ENCODE measurements at regions not wholly inside any gene's neighbourhood (a gene's known extent, or its start where the extent isn't known, plus 50 kb on each side); places are given as distances from the start of the nearest gene placed in this dataset.

DNA sequence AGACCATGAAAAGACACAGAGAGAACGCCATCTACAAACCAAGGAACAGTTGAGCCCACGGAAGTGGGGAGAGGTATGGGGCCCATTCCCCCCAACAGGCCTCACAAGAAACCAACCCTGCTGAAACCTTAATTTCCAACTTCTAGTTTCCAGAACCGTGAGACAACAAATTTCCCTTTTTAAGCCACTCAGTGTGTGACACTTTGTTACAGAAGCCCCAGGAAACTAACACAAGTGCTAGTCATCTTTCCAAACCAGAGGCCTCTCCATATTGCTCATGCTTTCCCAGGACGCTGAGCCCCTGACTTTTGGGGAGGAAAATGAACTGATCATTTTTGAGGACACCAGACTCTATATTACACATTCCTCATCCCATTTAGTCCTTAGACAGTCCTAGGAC, 186.8 kb downstream of the NUFIP1 start:
- TF ChIP-seq POLR2AphosphoS5 (IDR thresholded peaks at IDR 0.05) = no peak
- TF ChIP-seq, protein P1, sequence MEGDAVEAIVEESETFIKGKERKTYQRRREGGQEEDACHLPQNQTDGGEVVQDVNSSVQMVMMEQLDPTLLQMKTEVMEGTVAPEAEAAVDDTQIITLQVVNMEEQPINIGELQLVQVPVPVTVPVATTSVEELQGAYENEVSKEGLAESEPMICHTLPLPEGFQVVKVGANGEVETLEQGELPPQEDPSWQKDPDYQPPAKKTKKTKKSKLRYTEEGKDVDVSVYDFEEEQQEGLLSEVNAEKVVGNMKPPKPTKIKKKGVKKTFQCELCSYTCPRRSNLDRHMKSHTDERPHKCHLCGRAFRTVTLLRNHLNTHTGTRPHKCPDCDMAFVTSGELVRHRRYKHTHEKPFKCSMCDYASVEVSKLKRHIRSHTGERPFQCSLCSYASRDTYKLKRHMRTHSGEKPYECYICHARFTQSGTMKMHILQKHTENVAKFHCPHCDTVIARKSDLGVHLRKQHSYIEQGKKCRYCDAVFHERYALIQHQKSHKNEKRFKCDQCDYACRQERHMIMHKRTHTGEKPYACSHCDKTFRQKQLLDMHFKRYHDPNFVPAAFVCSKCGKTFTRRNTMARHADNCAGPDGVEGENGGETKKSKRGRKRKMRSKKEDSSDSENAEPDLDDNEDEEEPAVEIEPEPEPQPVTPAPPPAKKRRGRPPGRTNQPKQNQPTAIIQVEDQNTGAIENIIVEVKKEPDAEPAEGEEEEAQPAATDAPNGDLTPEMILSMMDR (IDR thresholded peaks at IDR 0.05) = no peak
- no peak for TF ChIP-seq EP300 (IDR thresholded peaks at IDR 0.05; ENCODE audit: low read depth)
